ENCODE measurements at regions not wholly inside any gene's neighbourhood (a gene's known extent, or its start where the extent isn't known, plus 50 kb on each side); places are given as distances from the start of the nearest gene placed in this dataset.

GRCh38 chr7:69090936-69091335 is 507.3 kb upstream of the AUTS2 start:
- no peak overlapping the region for H3K4me3 Mint-ChIP-seq (ENCODE audit: unreplicated experiment)
- no peak for DNase-seq (ENCODE audit: low spot score)
- TF ChIP-seq, protein P1, sequence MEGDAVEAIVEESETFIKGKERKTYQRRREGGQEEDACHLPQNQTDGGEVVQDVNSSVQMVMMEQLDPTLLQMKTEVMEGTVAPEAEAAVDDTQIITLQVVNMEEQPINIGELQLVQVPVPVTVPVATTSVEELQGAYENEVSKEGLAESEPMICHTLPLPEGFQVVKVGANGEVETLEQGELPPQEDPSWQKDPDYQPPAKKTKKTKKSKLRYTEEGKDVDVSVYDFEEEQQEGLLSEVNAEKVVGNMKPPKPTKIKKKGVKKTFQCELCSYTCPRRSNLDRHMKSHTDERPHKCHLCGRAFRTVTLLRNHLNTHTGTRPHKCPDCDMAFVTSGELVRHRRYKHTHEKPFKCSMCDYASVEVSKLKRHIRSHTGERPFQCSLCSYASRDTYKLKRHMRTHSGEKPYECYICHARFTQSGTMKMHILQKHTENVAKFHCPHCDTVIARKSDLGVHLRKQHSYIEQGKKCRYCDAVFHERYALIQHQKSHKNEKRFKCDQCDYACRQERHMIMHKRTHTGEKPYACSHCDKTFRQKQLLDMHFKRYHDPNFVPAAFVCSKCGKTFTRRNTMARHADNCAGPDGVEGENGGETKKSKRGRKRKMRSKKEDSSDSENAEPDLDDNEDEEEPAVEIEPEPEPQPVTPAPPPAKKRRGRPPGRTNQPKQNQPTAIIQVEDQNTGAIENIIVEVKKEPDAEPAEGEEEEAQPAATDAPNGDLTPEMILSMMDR (IDR thresholded peaks at IDR 0.05; ENCODE audit: unreplicated experiment): no peak
- H3K36me3 Mint-ChIP-seq (ENCODE audit: low read depth, unreplicated experiment): peaks cover 10% of the 10 kb centered on the region
- H3K27me3 Mint-ChIP-seq (ENCODE audit: unreplicated experiment): peaks cover 1% of the 10 kb centered on the region
- H3K4me1 Mint-ChIP-seq (ENCODE audit: unreplicated experiment): no peaks in the 10 kb centered on the region
- H3K27ac Mint-ChIP-seq (ENCODE audit: unreplicated experiment): no peak overlapping the region
- peaks cover 36% of the 10 kb centered on the region for H3K9me3 Mint-ChIP-seq (ENCODE audit: unreplicated experiment)

GRCh38 chr7:69091521-69091920 is 506.8 kb upstream of the AUTS2 start:
- DNase-seq (ENCODE audit: low spot score): no peak
- TF ChIP-seq, protein P1 (IDR thresholded peaks at IDR 0.05; ENCODE audit: unreplicated experiment): no peak
- peaks cover 1% of the 10 kb centered on the region for H3K27me3 Mint-ChIP-seq (ENCODE audit: unreplicated experiment)
- H3K36me3 Mint-ChIP-seq (ENCODE audit: low read depth, unreplicated experiment): peaks cover 10% of the 10 kb centered on the region
- no peak overlapping the region for H3K27ac Mint-ChIP-seq (ENCODE audit: unreplicated experiment)
- H3K4me3 Mint-ChIP-seq (ENCODE audit: unreplicated experiment): no peak overlapping the region
- H3K9me3 Mint-ChIP-seq (ENCODE audit: unreplicated experiment): peaks cover 33% of the 10 kb centered on the region
- H3K4me1 Mint-ChIP-seq (ENCODE audit: unreplicated experiment): no peaks in the 10 kb centered on the region

DNA sequence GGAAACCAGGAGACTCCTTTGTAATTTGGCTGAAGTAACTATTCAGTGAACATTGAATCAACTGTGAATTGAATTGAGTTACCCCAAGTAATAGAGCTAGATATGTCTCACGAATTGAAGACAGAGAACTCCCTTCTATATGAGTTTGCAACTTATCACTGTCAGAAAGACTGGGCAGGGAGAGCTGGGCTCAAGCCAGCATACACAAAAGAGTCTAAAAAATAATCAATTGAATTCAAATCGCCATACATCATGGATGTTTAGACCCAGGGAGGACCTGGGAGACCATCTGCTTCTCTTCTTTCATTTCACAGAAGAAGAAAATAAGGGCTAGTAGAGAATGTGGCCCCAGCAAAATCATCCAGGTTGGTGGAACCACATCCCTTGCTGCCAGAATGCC is 503.1 kb upstream of the AUTS2 start:
- Mint-ChIP-seq H3K9me3 (ENCODE audit: unreplicated experiment) (peaks cover 23% of the 10 kb centered on the region), H3K36me3 (ENCODE audit: low read depth, unreplicated experiment) (peaks cover 6% of the 10 kb centered on the region), H3K27ac (ENCODE audit: unreplicated experiment) (no peak overlapping the region), H3K4me3 (ENCODE audit: unreplicated experiment) (no peak overlapping the region), H3K27me3 (ENCODE audit: unreplicated experiment) (no peaks in the 10 kb centered on the region), H3K4me1 (ENCODE audit: unreplicated experiment) (no peaks in the 10 kb centered on the region)
- DNase-seq (ENCODE audit: low spot score): no peak
- TF ChIP-seq, protein P1 (IDR thresholded peaks at IDR 0.05; ENCODE audit: unreplicated experiment): no peak

- H3K27ac Mint-ChIP-seq (ENCODE audit: unreplicated experiment): no peak overlapping the region
- H3K27me3 Mint-ChIP-seq (ENCODE audit: unreplicated experiment): no peaks in the 10 kb centered on the region
- TF ChIP-seq, protein P1 (IDR thresholded peaks at IDR 0.05; ENCODE audit: unreplicated experiment): no peak
- H3K36me3 Mint-ChIP-seq (ENCODE audit: low read depth, unreplicated experiment): peaks cover 6% of the 10 kb centered on the region
- DNase-seq (ENCODE audit: low spot score): no peak
- no peaks in the 10 kb centered on the region for H3K4me1 Mint-ChIP-seq (ENCODE audit: unreplicated experiment)
- H3K9me3 Mint-ChIP-seq (ENCODE audit: unreplicated experiment): peaks cover 23% of the 10 kb centered on the region
- no peak overlapping the region for H3K4me3 Mint-ChIP-seq (ENCODE audit: unreplicated experiment)
These were observed 502.6 kb upstream of the AUTS2 start for GRCh38 chr7:69095649-69096048.

- Mint-ChIP-seq H3K27me3 (ENCODE audit: unreplicated experiment) (peaks cover 8% of the 10 kb centered on the region), H3K36me3 (ENCODE audit: low read depth, unreplicated experiment) (peaks cover 12% of the 10 kb centered on the region), H3K4me1 (ENCODE audit: unreplicated experiment) (no peaks in the 10 kb centered on the region), H3K4me3 (ENCODE audit: unreplicated experiment) (no peak overlapping the region), H3K9me3 (ENCODE audit: unreplicated experiment) (peaks cover 36% of the 10 kb centered on the region), H3K27ac (ENCODE audit: unreplicated experiment) (no peak overlapping the region)
- TF ChIP-seq, protein P1 (IDR thresholded peaks at IDR 0.05; ENCODE audit: unreplicated experiment): no peak
- no peak for DNase-seq (ENCODE audit: low spot score)
These were observed 494.3 kb upstream of the AUTS2 start for GRCh38 chr7:69104023-69104422.
